Activated naive CD4-positive, alpha-beta T cell treated with anti-CD3 and anti-CD28 coated beads, Interleukin-2, amount 50 U/mL, for 16 hours (primary cell): ENCODE measurements at regions not wholly inside any gene's neighbourhood (a gene's known extent, or its start where the extent isn't known, plus 50 kb on each side); places are given as distances from the start of the nearest gene placed in this dataset.
A peak's percentile ranks its signal among the peaks of the same experiment; 100 is the strongest.
"Not testable (repeated sequence)": the region's sequence is repeated elsewhere in the genome, so short reads cannot be mapped to it uniquely, and the experiment has no call there.

Experiments
- DNase-seq: peaks from one replicate; pipeline ENCODE4 v3.0.0-alpha.2; 2020

- DNase-seq = no peak
Observed at GRCh38 chr7:12007576-12007975, 175.6 kb upstream of the THSD7A start.

GRCh38 chr7:12013983-12014382 lies 182.0 kb upstream of the THSD7A start:
- DNase-seq = no peak

DNA sequence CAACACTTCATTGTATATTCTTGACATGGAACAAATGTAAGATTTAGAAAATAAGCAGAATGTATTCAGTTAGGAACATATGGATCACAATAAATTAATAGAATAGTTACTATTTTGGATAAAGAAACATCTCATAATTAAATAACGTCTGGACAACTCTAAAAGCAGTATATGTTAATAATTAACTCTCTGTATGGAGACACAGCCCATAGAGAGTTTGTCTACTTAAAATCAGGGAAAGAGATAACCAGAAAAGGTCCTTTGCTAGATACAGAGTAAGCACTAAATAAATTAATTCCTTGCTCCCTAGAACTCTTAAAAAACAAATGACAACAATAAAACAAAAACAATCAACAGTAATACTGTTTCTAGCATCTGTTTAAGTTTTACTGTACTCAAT lies 184.4 kb upstream of the THSD7A start:
- no peak for DNase-seq

- no peak for DNase-seq
Observed at GRCh38 chr7:12017046-12017445, 185.0 kb upstream of the THSD7A start.

DNA sequence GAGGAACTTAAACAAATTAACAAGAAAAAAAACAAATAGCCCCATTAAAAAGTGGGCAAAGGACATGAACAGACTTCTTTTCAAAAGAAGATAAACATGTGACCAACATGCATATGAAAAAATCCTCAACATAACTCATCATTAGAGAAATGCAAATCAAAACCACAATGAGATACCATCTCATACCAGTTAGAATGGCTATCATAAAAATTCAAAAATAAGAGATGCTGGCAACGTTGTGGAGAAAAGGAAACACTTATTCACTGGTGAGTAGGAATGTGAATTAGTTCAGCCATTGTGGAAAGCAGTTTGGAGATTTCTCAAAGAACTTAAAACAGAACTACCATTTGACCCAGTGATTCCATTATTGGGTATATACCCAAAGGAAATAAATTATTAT lies 189.1 kb upstream of the TMEM106B start:
- not testable (repeated sequence) for DNase-seq

DNA sequence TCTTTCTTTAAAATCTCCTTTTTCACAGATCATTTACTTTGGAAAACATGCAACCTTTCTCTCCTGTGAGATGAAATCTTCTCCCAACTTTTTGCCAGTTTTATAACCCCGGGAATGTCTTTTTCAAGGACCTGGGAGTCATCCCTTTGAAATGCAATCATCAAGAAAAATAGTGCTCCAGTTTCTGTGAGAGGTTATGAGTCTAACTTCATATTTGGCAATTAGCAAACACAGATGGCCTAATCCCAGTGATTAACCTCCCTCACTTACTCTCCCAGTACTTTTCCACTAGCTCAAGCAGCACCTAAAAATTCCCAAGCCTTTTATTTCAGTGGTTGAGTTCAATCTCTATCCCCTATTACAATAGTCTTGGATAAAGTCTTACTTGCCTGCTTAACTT lies 185.8 kb upstream of the TMEM106B start:
- no peak for DNase-seq

GRCh38 chr7:12028508-12028907 lies 182.6 kb upstream of the TMEM106B start:
- DNase-seq = no peak

GRCh38 chr7:12030116-12030515 lies 181.0 kb upstream of the TMEM106B start:
- DNase-seq = no peak

GRCh38 chr7:12031186-12031585 lies 179.9 kb upstream of the TMEM106B start:
- DNase-seq = no peak

DNA sequence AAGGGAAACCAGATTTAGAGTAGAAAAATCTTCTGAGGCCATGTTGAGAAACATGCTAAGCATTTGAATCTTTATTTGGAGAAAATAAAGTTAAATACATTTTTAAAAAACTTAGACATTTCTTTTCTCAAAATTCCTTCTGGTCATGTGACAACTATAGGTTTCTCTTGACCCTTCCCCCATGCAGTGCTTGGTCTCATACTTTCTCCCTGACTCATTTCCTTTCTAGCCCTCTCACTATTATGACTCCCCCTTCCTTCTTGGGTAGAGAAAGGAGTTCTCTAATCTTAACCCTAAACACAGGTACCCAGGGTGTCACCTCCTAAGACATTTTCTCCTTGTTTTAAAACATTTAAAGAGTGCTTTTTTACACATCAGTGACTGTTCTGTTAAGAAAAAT lies 179.5 kb upstream of the TMEM106B start:
- no peak for DNase-seq

DNA sequence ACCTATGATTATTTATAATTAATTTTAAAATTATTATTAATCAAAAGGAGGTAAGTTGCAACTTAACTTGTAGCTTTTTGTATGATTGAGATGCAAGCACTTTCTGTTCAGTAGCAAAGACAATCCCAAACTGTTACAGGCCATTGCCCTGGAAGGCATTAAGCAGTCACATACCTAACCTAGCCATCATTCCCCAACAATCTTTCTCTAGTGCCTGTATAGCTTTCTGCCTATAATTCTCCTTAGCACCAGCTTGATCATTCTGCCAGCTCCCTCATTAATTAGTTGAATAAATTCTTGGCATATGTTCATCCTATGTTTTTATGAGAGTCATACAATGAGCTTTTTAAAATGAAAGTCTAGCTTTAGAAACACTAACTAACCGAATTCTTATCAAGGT lies 178.9 kb upstream of the TMEM106B start:
- DNase-seq = no peak

GRCh38 chr7:12043457-12043856 lies 167.6 kb upstream of the TMEM106B start:
- not testable (repeated sequence) for DNase-seq

DNA sequence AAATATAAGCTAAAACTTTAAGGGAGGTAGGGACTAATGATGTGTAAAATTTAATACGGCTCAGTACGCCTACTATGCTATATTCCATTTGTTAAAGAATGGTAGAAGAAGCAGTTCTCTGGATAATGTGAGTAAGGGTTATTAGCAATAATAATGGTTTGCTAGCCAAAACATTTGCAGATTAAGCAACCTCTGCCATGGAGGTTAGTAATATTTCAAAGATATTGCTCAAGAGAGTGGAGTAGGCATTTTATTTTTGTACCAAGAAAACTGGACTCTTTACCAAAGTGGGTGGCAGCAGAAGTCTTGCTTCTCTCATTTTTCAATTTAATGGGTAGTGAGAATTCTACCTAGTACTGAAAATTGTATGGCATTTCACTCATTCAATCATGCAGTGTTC lies 158.9 kb upstream of the TMEM106B start:
- no peak for DNase-seq

- no peak for DNase-seq
Observed at GRCh38 chr7:12053561-12053960, 157.5 kb upstream of the TMEM106B start.

- no peak for DNase-seq
Observed at GRCh38 chr7:12054830-12055229, 156.3 kb upstream of the TMEM106B start.

- no peak for DNase-seq
Observed at GRCh38 chr7:12056381-12056780, 154.7 kb upstream of the TMEM106B start.

DNA sequence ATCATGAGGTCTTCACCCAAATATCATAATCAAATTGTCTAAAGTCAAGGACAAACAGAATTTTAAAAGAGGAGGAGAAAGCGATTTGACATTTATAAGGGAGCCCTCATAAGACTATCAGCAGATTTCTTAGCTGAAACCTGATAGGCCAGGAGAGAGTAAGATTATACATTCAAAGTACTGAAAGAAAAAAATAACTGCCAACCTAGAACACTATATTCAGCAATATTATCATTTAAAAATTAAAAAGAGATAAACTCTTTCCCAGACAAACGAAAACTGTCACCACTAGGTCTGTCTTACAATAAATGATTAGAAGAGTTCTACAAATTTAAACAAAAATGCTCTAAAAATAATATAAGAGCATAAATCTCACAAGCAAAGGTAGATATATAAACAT lies 154.1 kb upstream of the TMEM106B start:
- DNase-seq = no peak

GRCh38 chr7:12062062-12062461 lies 149.0 kb upstream of the TMEM106B start:
- DNase-seq = no peak

GRCh38 chr7:12064586-12065127 lies 146.4 kb upstream of the TMEM106B start:
- no peak for DNase-seq

DNA sequence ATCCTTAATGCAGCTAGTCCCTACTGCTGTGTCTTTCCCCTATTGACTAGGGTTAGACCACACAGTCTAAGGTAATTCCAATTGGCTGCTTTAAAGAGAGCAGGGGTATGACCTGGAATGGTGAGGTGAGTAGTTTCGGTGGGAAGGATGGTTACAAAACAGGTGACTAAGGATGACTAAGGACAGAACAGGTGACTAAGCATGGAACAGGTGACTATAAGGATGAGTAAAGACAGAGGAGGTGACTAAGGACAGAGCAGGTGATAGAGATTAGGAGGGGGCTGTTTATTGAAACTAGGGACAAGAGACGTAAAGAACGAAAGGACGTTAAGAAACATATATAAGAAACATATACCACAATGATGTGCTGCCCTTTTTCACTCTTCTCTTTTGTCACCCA lies 145.1 kb upstream of the TMEM106B start:
- DNase-seq = no peak

DNA sequence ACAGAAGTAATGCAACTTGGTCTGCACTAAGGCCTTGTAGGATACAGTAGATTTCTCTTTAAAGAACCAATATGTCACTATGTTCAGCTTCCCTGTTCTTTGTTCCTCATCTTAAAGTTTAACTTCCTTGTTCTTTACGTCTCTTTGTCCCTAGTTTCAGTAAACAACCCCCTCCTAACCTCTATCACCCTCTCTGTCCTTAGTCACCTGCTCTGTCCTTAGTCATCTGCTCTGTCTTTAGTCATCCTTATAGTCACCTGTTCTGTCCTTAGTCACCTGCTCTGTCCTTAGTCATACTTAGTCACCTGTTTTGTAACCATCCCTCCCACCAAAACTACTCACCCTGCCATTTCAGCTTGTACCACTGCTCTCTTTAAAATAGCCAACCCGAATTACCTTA lies 144.6 kb upstream of the TMEM106B start:
- DNase-seq = no peak

DNA sequence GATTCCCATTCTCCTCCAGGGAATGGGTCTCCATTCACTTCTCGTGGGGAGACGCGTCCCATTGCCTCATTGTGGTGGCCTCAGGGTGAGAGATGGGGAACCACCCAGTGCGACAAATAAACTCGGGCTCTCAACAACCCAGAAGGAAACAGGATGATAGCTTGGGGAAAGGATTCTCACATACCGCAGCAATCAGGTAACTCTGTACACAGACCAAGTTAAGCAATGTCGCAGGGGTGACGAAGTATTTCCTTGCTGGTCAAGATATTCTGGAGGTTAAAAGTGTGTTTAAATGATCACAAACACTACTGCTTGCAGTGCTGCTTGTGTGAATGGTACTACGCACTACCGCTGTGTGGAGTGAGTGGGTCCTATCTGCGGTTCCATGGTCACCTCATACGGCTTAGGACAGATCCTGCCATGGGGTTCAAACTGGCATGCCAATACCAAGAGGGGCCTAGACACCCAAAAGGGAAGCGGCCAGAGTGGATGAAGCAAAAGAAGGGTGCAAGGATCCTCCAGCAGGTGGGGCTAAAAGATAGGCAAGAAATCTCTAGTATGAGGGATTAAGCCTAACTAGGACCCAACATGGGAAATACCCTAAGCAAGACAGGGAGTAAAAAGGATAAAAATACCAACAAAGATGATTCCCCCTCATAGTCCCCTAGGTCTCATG lies 143.8 kb upstream of the TMEM106B start:
- peak; percentile 58 for DNase-seq

DNA sequence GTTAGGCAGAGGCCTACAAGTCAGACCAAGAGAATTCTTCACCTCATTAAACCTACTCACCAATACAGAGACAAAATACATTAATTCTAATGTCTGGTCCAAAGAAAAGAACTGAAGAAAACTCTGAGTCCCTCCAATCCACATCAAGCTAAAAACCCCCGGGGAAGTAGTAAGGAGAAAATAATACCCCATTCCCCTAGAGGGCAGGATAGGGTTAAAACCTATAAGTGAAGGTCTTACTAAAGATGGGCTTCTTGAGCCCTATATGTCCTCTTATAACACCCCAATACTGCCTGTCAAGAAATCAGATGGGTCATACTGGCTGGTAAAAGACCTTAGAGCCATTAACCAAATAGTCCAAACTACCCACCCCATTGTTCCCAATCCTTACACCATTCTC lies 141.3 kb upstream of the TMEM106B start:
- DNase-seq = no peak

DNA sequence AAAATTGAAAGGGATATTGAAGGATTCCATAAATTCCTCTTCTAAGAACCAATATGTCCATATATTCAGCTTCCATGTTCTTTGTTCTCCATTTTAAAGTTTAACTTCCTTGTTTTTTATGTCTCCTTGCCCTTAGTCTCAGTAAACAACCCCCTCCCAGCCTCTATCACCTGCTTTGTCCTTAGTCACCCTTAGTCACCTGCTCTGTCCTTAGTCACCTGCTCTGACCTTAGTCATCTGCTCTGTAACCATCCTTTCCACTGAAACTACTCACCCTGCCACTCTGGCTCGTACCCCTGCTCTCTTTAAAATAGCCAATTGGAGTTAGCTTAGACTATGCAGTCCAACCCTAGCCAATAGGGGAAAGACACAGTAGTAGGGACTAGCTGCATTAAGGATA lies 136.2 kb upstream of the TMEM106B start:
- no peak for DNase-seq

- no peak for DNase-seq
Observed at GRCh38 chr7:12080006-12080405, 131.1 kb upstream of the TMEM106B start.
